Spleen (tissue), 11 donors: ENCODE measurements at regions not wholly inside any gene's neighbourhood (a gene's known extent, or its start where the extent isn't known, plus 50 kb on each side); places are given as distances from the start of the nearest gene placed in this dataset.
"Not testable (repeated sequence)": the region's sequence is repeated elsewhere in the genome, so short reads cannot be mapped to it uniquely, and the experiment has no call there.

Experiments used
- DNase-seq: peaks from one replicate; pipeline ENCODE4 v3.0.0-alpha.2; 2020
- H3K27ac ChIP-seq, 8 donors: fragments of 200-600 bp; sonication (generic) in 7 of 8; 1 replicate in 4 of 8; 2 replicates in 4 of 8; pipeline versions ENCODE4 v1.5.0 to v1.8.0; 2016 to 2021; ENCODE audit warnings: inconsistent platforms in 4 of 8, mild to moderate bottlenecking in 4 of 8, moderate library complexity in 1 of 8
- H3K27me3 ChIP-seq, 7 donors: fragments of 200-600 bp; sonication (generic) in 6 of 7; replicated peaks in 1 of 7; 1 replicate in 4 of 7; 2 replicates in 3 of 7; pipeline versions ENCODE4 v1.5.0 to v1.8.0; 2016 to 2021; ENCODE audit warnings: inconsistent platforms in 3 of 7, mild to moderate bottlenecking in 1 of 7
- H3K36me3 ChIP-seq, 6 donors: fragments of 200-600 bp; sonication (generic) in 5 of 6; 1 replicate in 4 of 6; 2 replicates in 2 of 6; pipeline versions ENCODE4 v1.5.0 to v1.8.0; 2016 to 2021; ENCODE audit warnings: inconsistent platforms in 2 of 6
- H3K4me1 ChIP-seq, 6 donors: fragments of 200-600 bp; sonication (generic) in 5 of 6; 1 replicate in 3 of 6; 2 replicates in 3 of 6; pipeline versions ENCODE4 v1.5.0 to v1.8.0; 2016 to 2021; ENCODE audit warnings: inconsistent platforms in 3 of 6
- H3K4me3 ChIP-seq, 8 donors: fragments of 200-600 bp; sonication (generic) in 7 of 8; 1 replicate in 4 of 8; 2 replicates in 4 of 8; pipeline versions ENCODE4 v1.5.0 to v1.8.0; 2016 to 2021; ENCODE audit warnings: inconsistent platforms in 4 of 8, mild to moderate bottlenecking in 4 of 8, moderate library complexity in 2 of 8
- H3K9me3 ChIP-seq, 8 donors: fragments of 200-600 bp; sonication (generic) in 7 of 8; 1 replicate in 4 of 8; 2 replicates in 4 of 8; pipeline versions ENCODE4 v1.5.0 to v1.8.0; 2016 to 2021; ENCODE audit warnings: inconsistent platforms in 4 of 8
- WGBS, 5 donors: extraction: QIAGEN DNeasy Blood & Tissue Kit in 3 of 5; methylation state at CpG; one replicate each; pipeline versions ENCODE4 v1.1.5 to v1.1.7; 2013 to 2018; 5-methylcytosine and 5-hydroxymethylcytosine counted together
- intact Hi-C: fragments of 100-400 bp; cut with DNase I; formaldehyde crosslinking; loops from one replicate; pipeline ENCODE4 v1.15.0; 2023; ENCODE audit warnings: low total_unique reads
- donor health status: healthy with polysubstance abuse.
- donor health status: DM: no; HTN: no; CAD: no; lungs with moderate emphysema.
- donor health status: DM: no; HTN: no; CAD: no.
- donor health status: Bipolar disorder and iron deficiency.
- donor health status: healthy.
- donor health status: DM: no; HTN: no; CAD: no.
- donor health status: DM: yes; HTN: yes; CAD: no.

DNA sequence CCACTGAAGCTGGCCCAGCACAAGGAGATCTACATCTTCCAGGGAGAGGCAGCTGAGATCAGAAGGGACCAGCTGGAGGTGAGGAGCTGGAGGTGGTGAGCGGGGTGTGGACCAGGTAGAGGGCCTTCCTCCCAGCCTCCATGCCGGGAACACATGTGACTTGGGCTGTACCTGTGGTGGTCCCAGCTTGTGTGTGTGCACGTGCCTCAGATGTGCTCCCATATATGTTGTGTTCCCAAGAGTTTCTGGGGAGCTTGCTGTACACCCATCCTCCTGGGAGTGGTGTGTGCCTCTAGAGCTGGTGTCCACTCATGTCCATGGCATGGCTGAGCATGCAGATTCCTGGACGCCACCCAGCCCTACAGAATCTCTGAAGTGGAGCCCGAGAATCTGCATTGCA, 183.7 kb upstream of the AKAP13 start:
- WGBS, 5 donors, result 72 to 91% (median 86%) methylated on average over 2 of the region's 5 CpGs; no CpG with 5 or more reads in 2 of the 5 donors
- H3K4me3 ChIP-seq, H3K36me3 ChIP-seq, H3K27ac ChIP-seq, DNase-seq, intact Hi-C loops, H3K9me3 ChIP-seq, H3K4me1 ChIP-seq, H3K27me3 ChIP-seq: not testable (repeated sequence)

DNA sequence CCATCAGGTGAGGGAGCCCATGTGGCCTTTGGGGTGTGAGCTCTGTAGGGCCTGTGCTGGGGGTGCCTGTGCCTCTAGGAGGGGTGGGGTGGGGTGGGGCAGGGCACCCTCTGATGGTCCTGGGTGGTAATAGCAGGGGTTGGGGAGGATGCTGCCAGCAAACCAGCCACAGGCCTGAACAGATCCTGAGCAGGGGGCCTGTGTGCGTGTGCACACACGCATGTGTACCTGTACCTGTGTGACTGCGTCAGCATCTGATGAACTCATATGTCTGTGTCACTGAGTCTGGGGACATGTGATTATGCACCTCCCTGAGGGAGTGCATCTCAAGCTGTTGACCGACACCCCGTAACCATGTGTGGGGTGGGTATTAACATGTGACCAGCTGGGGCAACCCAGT, 182.8 kb upstream of the AKAP13 start:
- intact Hi-C loops, H3K4me1 ChIP-seq, H3K27me3 ChIP-seq, H3K36me3 ChIP-seq, H3K9me3 ChIP-seq, H3K27ac ChIP-seq, DNase-seq, H3K4me3 ChIP-seq: not testable (repeated sequence)
- no CpG with 5 or more reads among the region's 5 CpGs for WGBS, 5 donors

- H3K9me3 ChIP-seq, H3K36me3 ChIP-seq, H3K4me1 ChIP-seq, H3K4me3 ChIP-seq, H3K27ac ChIP-seq, DNase-seq, H3K27me3 ChIP-seq, intact Hi-C loops: not testable (repeated sequence)
- WGBS, 5 donors, result no CpG with 5 or more reads among the region's 13 CpGs
These were observed 182.0 kb upstream of the AKAP13 start for GRCh38 chr15:85198432-85198831.

- H3K4me3 ChIP-seq, DNase-seq, H3K9me3 ChIP-seq, H3K27ac ChIP-seq, H3K4me1 ChIP-seq, H3K27me3 ChIP-seq, intact Hi-C loops, H3K36me3 ChIP-seq: not testable (repeated sequence)
- no CpG with 5 or more reads among the region's 9 CpGs for WGBS, 5 donors
These were observed 180.2 kb upstream of the AKAP13 start for GRCh38 chr15:85200215-85200614.

GRCh38 chr15:85201118-85201793, 179.1 kb upstream of the AKAP13 start:
- H3K36me3 ChIP-seq, H3K27me3 ChIP-seq, H3K4me1 ChIP-seq, H3K9me3 ChIP-seq, H3K27ac ChIP-seq, intact Hi-C loops, DNase-seq, H3K4me3 ChIP-seq: not testable (repeated sequence)
- 76 to 88% (median 76%) methylated on average over 6 to 7 of the region's 16 CpGs; no CpG with 5 or more reads in 2 of the 5 donors for WGBS, 5 donors

GRCh38 chr15:85204481-85204880, 175.9 kb upstream of the AKAP13 start:
- H3K27me3 ChIP-seq, H3K36me3 ChIP-seq, H3K4me3 ChIP-seq, H3K4me1 ChIP-seq, DNase-seq, intact Hi-C loops, H3K9me3 ChIP-seq, H3K27ac ChIP-seq: not testable (repeated sequence)
- 93 to 100% methylated on average over 1 to 6 of the region's 16 CpGs; no CpG with 5 or more reads in 3 of the 5 donors for WGBS, 5 donors

DNA sequence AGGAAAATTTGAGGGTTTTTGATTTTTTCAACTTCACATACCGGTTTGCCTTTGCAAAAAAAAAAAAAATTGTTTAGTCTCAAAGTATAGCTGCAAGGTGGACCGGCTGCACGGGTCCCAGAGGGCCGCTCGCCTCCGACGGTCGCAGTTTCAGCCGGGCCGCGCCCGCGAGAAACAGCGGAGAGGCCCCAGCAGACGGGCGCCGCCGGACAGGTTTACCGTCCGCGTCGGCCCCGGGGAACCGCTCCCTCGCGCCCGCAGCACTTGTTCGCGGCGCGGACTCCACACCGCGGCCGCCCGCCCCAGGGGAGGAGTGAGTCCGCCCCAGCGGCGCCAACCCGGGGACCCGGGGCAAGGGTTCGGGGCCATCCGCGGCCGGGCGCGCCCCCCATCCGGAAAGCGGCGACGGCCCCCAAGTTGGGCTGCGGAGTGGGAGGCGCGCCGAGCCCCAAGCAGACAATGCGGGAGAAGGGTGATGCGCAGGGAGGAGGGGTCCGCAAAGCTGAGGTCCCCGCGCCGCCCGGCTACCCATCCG, 146.5 kb upstream of the AKAP13 start:
- H3K4me3 ChIP-seq, result peak overlapping the region in 6 of 8 donors; percentile 29 to 66 (median 38)
- H3K27me3 ChIP-seq, H3K9me3 ChIP-seq, H3K27ac ChIP-seq, H3K4me1 ChIP-seq, H3K36me3 ChIP-seq, intact Hi-C loops: not testable (repeated sequence)
- 0 to 11% (median 0%) methylated on average over 5 to 47 of the region's 62 CpGs for WGBS, 5 donors
- peak; percentile 67 for DNase-seq

GRCh38 chr15:85234450-85235196, 145.8 kb upstream of the AKAP13 start:
- H3K4me3 ChIP-seq, result peak overlapping the region in 1 of 8 donors; percentile 66
- H3K27me3 ChIP-seq, H3K36me3 ChIP-seq, DNase-seq, intact Hi-C loops, H3K27ac ChIP-seq, H3K4me1 ChIP-seq, H3K9me3 ChIP-seq: not testable (repeated sequence)
- WGBS, 5 donors, result 0% methylated on average over 16 of the region's 55 CpGs; no CpG with 5 or more reads in 4 of the 5 donors

- H3K9me3 ChIP-seq, H3K4me1 ChIP-seq, H3K27me3 ChIP-seq, intact Hi-C loops, H3K27ac ChIP-seq, H3K36me3 ChIP-seq, DNase-seq, H3K4me3 ChIP-seq: not testable (repeated sequence)
- WGBS, 5 donors, result 67 to 100% (median 94%) methylated on average over 1 of the region's 1 CpG; no CpG with 5 or more reads in 2 of the 5 donors
These were observed 136.3 kb upstream of the AKAP13 start for GRCh38 chr15:85244056-85244455.

- 76 to 92% (median 84%) methylated on average over 7 to 8 of the region's 8 CpGs for WGBS, 5 donors
- H3K27me3 ChIP-seq, H3K27ac ChIP-seq, H3K9me3 ChIP-seq, H3K4me3 ChIP-seq, intact Hi-C loops, H3K36me3 ChIP-seq: not testable (repeated sequence)
- peak; percentile 66 for DNase-seq
- H3K4me1 ChIP-seq, result peaks cover 0 to 17% (median 7%) of the 10 kb centered on the region in 6 donors
These were observed 129.4 kb upstream of the AKAP13 start for GRCh38 chr15:85250938-85251542.
